ENCODE measurements at regions not wholly inside any gene's neighbourhood (a gene's known extent, or its start where the extent isn't known, plus 50 kb on each side); places are given as distances from the start of the nearest gene placed in this dataset.

DNA sequence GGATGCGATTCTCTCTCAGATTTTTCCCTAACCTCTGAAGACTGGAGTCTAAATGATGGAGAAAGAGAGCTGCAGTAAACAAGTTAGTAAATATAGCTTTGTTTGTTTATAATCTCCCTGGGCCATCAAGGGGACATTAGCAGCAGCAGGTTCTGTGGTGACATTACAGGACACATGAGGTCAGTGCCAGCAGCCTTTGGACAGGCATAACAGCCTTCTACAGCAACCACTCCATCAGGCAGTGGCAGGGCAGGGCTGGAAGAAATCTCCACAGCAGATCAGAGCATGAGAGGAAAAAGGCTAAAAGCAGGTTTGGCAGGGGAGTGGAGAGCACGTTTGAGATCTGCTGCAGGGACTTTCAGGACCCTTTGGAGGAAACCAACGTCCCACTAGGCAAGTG, 127.6 kb upstream of the ACP3 start:
- TF ChIP-seq POLR2AphosphoS5 (IDR thresholded peaks at IDR 0.05) = no peak
- TF ChIP-seq, protein P1, sequence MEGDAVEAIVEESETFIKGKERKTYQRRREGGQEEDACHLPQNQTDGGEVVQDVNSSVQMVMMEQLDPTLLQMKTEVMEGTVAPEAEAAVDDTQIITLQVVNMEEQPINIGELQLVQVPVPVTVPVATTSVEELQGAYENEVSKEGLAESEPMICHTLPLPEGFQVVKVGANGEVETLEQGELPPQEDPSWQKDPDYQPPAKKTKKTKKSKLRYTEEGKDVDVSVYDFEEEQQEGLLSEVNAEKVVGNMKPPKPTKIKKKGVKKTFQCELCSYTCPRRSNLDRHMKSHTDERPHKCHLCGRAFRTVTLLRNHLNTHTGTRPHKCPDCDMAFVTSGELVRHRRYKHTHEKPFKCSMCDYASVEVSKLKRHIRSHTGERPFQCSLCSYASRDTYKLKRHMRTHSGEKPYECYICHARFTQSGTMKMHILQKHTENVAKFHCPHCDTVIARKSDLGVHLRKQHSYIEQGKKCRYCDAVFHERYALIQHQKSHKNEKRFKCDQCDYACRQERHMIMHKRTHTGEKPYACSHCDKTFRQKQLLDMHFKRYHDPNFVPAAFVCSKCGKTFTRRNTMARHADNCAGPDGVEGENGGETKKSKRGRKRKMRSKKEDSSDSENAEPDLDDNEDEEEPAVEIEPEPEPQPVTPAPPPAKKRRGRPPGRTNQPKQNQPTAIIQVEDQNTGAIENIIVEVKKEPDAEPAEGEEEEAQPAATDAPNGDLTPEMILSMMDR (IDR thresholded peaks at IDR 0.05) = no peak
